ENCODE measurements at regions not wholly inside any gene's neighbourhood (a gene's known extent, or its start where the extent isn't known, plus 50 kb on each side); places are given as distances from the start of the nearest gene placed in this dataset.

- no peaks in the 10 kb centered on the region for H3K4me1 Mint-ChIP-seq (ENCODE audit: low read depth in 2 of 2)
Observed at GRCh38 chr4:170674176-170674575, 584.4 kb upstream of the AADAT start.

GRCh38 chr4:170672381-170672965 is 582.7 kb upstream of the AADAT start:
- ATAC-seq (no peak), DNase-seq (ENCODE audit: low spot score) (no peak)
- Mint-ChIP-seq H3K9me3 (peaks cover 28% of the 10 kb centered on the region), H3K27ac (no peak overlapping the region), H3K4me3 (no peak overlapping the region), H3K27me3 (no peaks in the 10 kb centered on the region), H3K36me3 (no peaks in the 10 kb centered on the region), H3K4me1 (ENCODE audit: low read depth in 2 of 2) (no peaks in the 10 kb centered on the region)

More at GRCh38 chr4:170674176-170674575, 584.4 kb upstream of the AADAT start:
- Mint-ChIP-seq H3K4me3 (no peak overlapping the region), H3K27me3 (no peaks in the 10 kb centered on the region), H3K27ac (no peak overlapping the region), H3K9me3 (peaks cover 32% of the 10 kb centered on the region), H3K36me3 (peaks cover 6% of the 10 kb centered on the region)
- no peak for ATAC-seq
- no peak for DNase-seq (ENCODE audit: low spot score)

- no peak for DNase-seq (ENCODE audit: low spot score)
Observed at GRCh38 chr4:170671171-170671570, 581.4 kb upstream of the AADAT start.

GRCh38 chr4:170667814-170668213 is 578.1 kb upstream of the AADAT start:
- DNase-seq (ENCODE audit: low spot score) (no peak), ATAC-seq (no peak)
- Mint-ChIP-seq H3K4me3 (no peak overlapping the region), H3K9me3 (peaks cover 20% of the 10 kb centered on the region), H3K36me3 (no peaks in the 10 kb centered on the region), H3K4me1 (ENCODE audit: low read depth in 2 of 2) (peaks cover 0 to 5% of the 10 kb centered on the region in 2 donors), H3K27ac (no peak overlapping the region), H3K27me3 (no peaks in the 10 kb centered on the region)

More at GRCh38 chr4:170671171-170671570, 581.4 kb upstream of the AADAT start:
- Mint-ChIP-seq H3K27me3 (no peaks in the 10 kb centered on the region), H3K4me3 (no peak overlapping the region), H3K36me3 (no peaks in the 10 kb centered on the region), H3K9me3 (peaks cover 29% of the 10 kb centered on the region), H3K4me1 (ENCODE audit: low read depth in 2 of 2) (peaks cover 0 to 5% of the 10 kb centered on the region in 2 donors), H3K27ac (no peak overlapping the region)
- ATAC-seq, result no peak

- peaks cover 15% of the 10 kb centered on the region for H3K9me3 Mint-ChIP-seq
- peaks cover 0 to 5% of the 10 kb centered on the region in 2 donors for H3K4me1 Mint-ChIP-seq (ENCODE audit: low read depth in 2 of 2)
- no peaks in the 10 kb centered on the region for H3K27me3 Mint-ChIP-seq
- no peaks in the 10 kb centered on the region for H3K36me3 Mint-ChIP-seq
- ATAC-seq (no peak), DNase-seq (ENCODE audit: low spot score) (no peak)
- H3K4me3 Mint-ChIP-seq, result no peak overlapping the region
- no peak overlapping the region for H3K27ac Mint-ChIP-seq
Observed at GRCh38 chr4:170666909-170667308, 577.2 kb upstream of the AADAT start.

GRCh38 chr4:170662250-170662649 is 572.5 kb upstream of the AADAT start:
- no peak overlapping the region for H3K4me3 Mint-ChIP-seq
- H3K27ac Mint-ChIP-seq, result no peak overlapping the region
- H3K9me3 Mint-ChIP-seq, result peaks cover 9% of the 10 kb centered on the region
- no peak for ATAC-seq
- DNase-seq (ENCODE audit: low spot score), result no peak
- H3K4me1 Mint-ChIP-seq (ENCODE audit: low read depth in 2 of 2), result peaks cover 0 to 5% of the 10 kb centered on the region in 2 donors
- no peaks in the 10 kb centered on the region for H3K27me3 Mint-ChIP-seq
- H3K36me3 Mint-ChIP-seq, result no peaks in the 10 kb centered on the region

GRCh38 chr4:170657761-170658160 is 568.0 kb upstream of the AADAT start:
- Mint-ChIP-seq H3K27ac (no peak overlapping the region), H3K9me3 (peaks cover 4% of the 10 kb centered on the region), H3K27me3 (no peaks in the 10 kb centered on the region), H3K4me3 (no peak overlapping the region), H3K36me3 (no peaks in the 10 kb centered on the region), H3K4me1 (ENCODE audit: low read depth in 2 of 2) (no peaks in the 10 kb centered on the region)
- ATAC-seq, result no peak
- no peak for DNase-seq (ENCODE audit: low spot score)

- Mint-ChIP-seq H3K4me1 (ENCODE audit: low read depth in 2 of 2) (no peaks in the 10 kb centered on the region), H3K27ac (no peak overlapping the region), H3K9me3 (peaks cover 4% of the 10 kb centered on the region), H3K36me3 (no peaks in the 10 kb centered on the region), H3K27me3 (no peaks in the 10 kb centered on the region), H3K4me3 (no peak overlapping the region)
- DNase-seq (ENCODE audit: low spot score) (no peak), ATAC-seq (no peak)
Observed at GRCh38 chr4:170656506-170656905, 566.8 kb upstream of the AADAT start.

- ATAC-seq, result no peak
Observed at GRCh38 chr4:170652571-170652970, 562.8 kb upstream of the AADAT start.

GRCh38 chr4:170651786-170652185 is 562.0 kb upstream of the AADAT start:
- ATAC-seq (no peak), DNase-seq (ENCODE audit: low spot score) (no peak)
- Mint-ChIP-seq H3K27ac (no peak overlapping the region), H3K9me3 (peaks cover 8% of the 10 kb centered on the region), H3K4me1 (ENCODE audit: low read depth in 2 of 2) (no peaks in the 10 kb centered on the region), H3K36me3 (no peaks in the 10 kb centered on the region), H3K4me3 (no peak overlapping the region), H3K27me3 (no peaks in the 10 kb centered on the region)

More at GRCh38 chr4:170652571-170652970, 562.8 kb upstream of the AADAT start:
- Mint-ChIP-seq H3K9me3 (peaks cover 8% of the 10 kb centered on the region), H3K36me3 (no peaks in the 10 kb centered on the region), H3K4me3 (no peak overlapping the region), H3K27ac (no peak overlapping the region), H3K27me3 (no peaks in the 10 kb centered on the region), H3K4me1 (ENCODE audit: low read depth in 2 of 2) (no peaks in the 10 kb centered on the region)
- no peak for DNase-seq (ENCODE audit: low spot score)

GRCh38 chr4:170627418-170627817 is 537.7 kb upstream of the AADAT start:
- peaks cover 23% of the 10 kb centered on the region for H3K9me3 Mint-ChIP-seq
- no peak for ATAC-seq
- H3K4me1 Mint-ChIP-seq (ENCODE audit: low read depth in 2 of 2), result no peaks in the 10 kb centered on the region
- H3K36me3 Mint-ChIP-seq, result peaks cover 10% of the 10 kb centered on the region
- no peak for DNase-seq (ENCODE audit: low spot score)
- H3K4me3 Mint-ChIP-seq, result no peak overlapping the region
- H3K27ac Mint-ChIP-seq, result no peak overlapping the region
- H3K27me3 Mint-ChIP-seq, result no peaks in the 10 kb centered on the region

- Mint-ChIP-seq H3K4me1 (ENCODE audit: low read depth in 2 of 2) (no peaks in the 10 kb centered on the region), H3K36me3 (no peaks in the 10 kb centered on the region), H3K27ac (no peak overlapping the region), H3K9me3 (peaks cover 8% of the 10 kb centered on the region), H3K4me3 (no peak overlapping the region), H3K27me3 (no peaks in the 10 kb centered on the region)
- ATAC-seq (no peak), DNase-seq (ENCODE audit: low spot score) (no peak)
Observed at GRCh38 chr4:170623899-170624298, 534.1 kb upstream of the AADAT start.

GRCh38 chr4:170610434-170610833 is 520.7 kb upstream of the AADAT start:
- peaks cover 5% of the 10 kb centered on the region for H3K36me3 Mint-ChIP-seq
- ATAC-seq, result no peak
- no peaks in the 10 kb centered on the region for H3K27me3 Mint-ChIP-seq
- H3K27ac Mint-ChIP-seq, result no peak overlapping the region
- peaks cover 12% of the 10 kb centered on the region for H3K9me3 Mint-ChIP-seq
- no peak overlapping the region for H3K4me3 Mint-ChIP-seq
- no peaks in the 10 kb centered on the region for H3K4me1 Mint-ChIP-seq (ENCODE audit: low read depth in 2 of 2)
- no peak for DNase-seq (ENCODE audit: low spot score)

GRCh38 chr4:170599894-170600293 is 510.1 kb upstream of the AADAT start:
- DNase-seq (ENCODE audit: low spot score) (no peak), ATAC-seq (no peak)
- Mint-ChIP-seq H3K36me3 (no peaks in the 10 kb centered on the region), H3K9me3 (peaks cover 5% of the 10 kb centered on the region), H3K4me3 (no peak overlapping the region), H3K27me3 (no peaks in the 10 kb centered on the region), H3K4me1 (ENCODE audit: low read depth in 2 of 2) (no peaks in the 10 kb centered on the region), H3K27ac (no peak overlapping the region)

- H3K9me3 Mint-ChIP-seq, result peaks cover 8% of the 10 kb centered on the region
- no peak for DNase-seq (ENCODE audit: low spot score)
- H3K27me3 Mint-ChIP-seq, result no peaks in the 10 kb centered on the region
- H3K36me3 Mint-ChIP-seq, result no peaks in the 10 kb centered on the region
- H3K4me1 Mint-ChIP-seq (ENCODE audit: low read depth in 2 of 2), result no peaks in the 10 kb centered on the region
- no peak overlapping the region for H3K4me3 Mint-ChIP-seq
- H3K27ac Mint-ChIP-seq, result no peak overlapping the region
- ATAC-seq, result no peak
Observed at GRCh38 chr4:170591076-170591475, 501.3 kb upstream of the AADAT start.

Data from natural killer cell treated with Interleukin-12 subunit alpha and Interleukin-12 subunit beta and Interleukin-15 and Interleukin-18, amount 100 ng/mL, for 72 hours (primary cell).